GM19395 (cell line): ENCODE measurements at regions not wholly inside any gene's neighbourhood (a gene's known extent, or its start where the extent isn't known, plus 50 kb on each side); places are given as distances from the start of the nearest gene placed in this dataset.
A peak's percentile ranks its signal among the peaks of the same experiment; 100 is the strongest.
"Not testable (repeated sequence)": the region's sequence is repeated elsewhere in the genome, so short reads cannot be mapped to it uniquely, and the experiment has no call there.

Experiments used
- ATAC-seq: cut with Tn5 transposase; IDR thresholded peaks from one replicate; pipeline ENCODE4 v1.9.1; 2021; ENCODE audit warnings: mild to moderate bottlenecking, moderate library complexity; ENCODE audit not compliant: unreplicated experiment

DNA sequence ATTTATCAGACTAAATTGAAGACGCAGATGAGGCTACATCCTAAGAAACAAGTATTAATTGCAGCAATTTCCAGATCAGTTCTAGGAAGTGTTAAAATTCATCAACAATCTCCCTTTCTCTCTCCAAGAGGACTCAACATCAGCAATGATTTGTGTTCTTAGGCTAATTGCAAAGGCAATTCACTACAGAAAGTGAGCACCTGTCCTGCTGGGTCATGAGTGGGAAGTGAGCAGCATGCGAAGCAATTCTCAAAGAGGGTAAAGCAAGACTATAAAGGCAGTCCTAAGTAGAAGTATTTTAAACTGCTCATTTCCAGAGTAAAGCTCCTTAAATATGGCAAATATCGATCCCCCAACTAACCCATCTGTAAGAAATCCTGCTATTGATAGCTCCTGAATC lies 1191.0 kb upstream of the ALCAM start:
- ATAC-seq: no peak

- no peak for ATAC-seq
These were observed 1190.0 kb upstream of the ALCAM start for GRCh38 chr3:104176706-104177105.

DNA sequence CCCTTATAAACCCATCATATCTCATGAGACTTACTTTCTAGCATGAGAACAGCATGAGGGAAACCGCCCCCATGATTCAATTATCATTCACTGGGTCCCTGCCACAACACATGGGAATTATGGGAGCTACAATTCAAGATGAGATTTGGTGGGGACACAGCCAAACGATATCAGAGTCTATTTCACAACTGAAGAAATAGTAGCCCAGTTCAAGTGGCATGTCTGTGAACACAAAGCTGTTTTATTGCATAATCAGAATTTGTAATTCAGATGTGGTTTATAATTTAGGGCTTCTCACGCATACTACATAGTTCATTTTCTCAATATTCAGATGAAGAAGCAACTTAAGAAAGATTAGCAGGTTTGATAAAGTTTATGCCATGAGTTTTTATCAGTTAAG lies 1188.0 kb upstream of the ALCAM start:
- ATAC-seq: no peak

GRCh38 chr3:104180906-104181305 lies 1185.8 kb upstream of the ALCAM start:
- ATAC-seq: no peak

- no peak for ATAC-seq
These were observed 1176.0 kb upstream of the ALCAM start for GRCh38 chr3:104190681-104191080.

DNA sequence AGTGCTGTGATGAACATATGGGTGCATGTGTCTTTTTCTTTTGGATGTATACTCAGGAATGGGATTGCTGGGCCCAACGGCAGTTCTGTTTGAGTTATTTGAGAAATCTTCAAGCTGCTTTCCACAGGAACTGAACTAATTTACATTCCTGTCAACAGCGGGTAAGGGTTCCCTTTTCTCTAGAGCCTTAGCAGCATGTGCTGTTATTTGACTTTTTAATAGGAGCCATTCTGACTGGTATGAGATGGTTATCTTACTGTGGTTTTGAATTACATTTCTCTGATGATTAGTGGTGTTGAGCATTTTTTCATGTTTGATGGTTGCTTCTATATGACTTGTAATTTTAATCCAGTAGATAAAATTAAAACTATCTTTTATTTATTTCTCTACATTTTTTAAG lies 1168.6 kb upstream of the ALCAM start:
- no peak for ATAC-seq

GRCh38 chr3:104206925-104207324 lies 1159.8 kb upstream of the ALCAM start:
- ATAC-seq: no peak

- ATAC-seq: no peak
These were observed 1152.4 kb upstream of the ALCAM start for GRCh38 chr3:104214277-104214676.

DNA sequence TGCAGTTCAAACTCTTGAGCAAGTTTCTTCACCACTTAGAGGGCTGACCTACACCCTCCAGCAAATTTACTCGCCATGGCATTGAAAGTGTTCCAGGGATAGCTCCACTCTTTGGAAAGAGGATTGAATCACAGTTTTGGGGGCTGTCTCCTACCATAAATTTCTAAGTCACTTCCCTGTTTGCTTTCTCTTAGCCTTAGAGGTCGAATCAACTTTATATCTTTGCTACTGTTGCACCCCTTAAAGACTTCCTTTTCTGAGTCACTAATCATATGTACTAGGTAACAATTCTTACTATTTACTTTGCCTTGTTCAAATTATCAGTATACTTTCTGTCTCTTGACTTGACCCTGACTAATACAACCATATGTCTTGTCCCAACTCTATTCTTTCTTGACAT lies 1151.8 kb upstream of the ALCAM start:
- ATAC-seq: no peak

GRCh38 chr3:104219046-104219445 lies 1147.7 kb upstream of the ALCAM start:
- not testable (repeated sequence) for ATAC-seq

- no peak for ATAC-seq
These were observed 1132.1 kb upstream of the ALCAM start for GRCh38 chr3:104234442-104235194.

DNA sequence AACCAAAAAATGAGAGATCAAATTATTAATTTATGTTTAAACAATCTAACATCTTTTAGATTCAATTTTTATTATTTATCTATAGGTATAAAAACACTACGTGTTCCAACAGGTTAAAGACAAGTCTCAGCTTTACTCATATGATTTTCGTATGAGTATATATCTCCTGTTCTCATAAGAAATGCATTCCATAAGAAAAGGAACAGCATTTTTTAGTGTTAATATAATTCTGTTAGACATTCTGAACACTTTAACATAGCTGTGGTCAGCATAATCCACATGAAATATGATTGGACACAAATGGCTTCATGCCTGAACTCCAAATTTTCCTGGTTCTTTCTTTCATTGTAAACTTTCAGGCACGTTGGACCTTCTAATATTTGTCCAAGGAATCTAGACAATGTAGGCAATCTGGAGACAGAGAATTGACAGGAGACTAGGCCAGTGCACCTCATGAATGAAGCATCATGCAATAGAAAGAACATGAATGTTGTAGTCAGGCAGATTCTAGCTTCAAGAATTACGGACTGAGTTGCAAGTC lies 1122.0 kb upstream of the ALCAM start:
- no peak for ATAC-seq

DNA sequence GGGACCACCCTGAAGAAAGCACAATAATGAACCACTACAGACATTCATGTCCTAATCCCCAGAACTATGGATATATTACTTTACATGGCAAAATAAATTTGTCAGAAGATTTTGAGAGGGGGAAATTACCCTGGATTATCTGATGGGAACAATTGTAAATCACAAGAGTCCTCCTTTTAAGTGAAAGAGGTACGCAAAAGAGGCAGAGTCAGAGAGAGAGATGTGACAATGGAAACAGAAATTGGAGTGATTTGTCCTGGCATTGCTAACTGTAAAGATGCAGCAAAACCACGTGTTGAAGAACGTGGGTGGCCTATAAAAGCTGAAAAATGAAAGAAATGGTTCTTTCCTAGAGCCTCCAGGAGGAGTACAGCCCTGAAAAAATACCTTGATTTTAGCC lies 1121.4 kb upstream of the ALCAM start:
- ATAC-seq: no peak

DNA sequence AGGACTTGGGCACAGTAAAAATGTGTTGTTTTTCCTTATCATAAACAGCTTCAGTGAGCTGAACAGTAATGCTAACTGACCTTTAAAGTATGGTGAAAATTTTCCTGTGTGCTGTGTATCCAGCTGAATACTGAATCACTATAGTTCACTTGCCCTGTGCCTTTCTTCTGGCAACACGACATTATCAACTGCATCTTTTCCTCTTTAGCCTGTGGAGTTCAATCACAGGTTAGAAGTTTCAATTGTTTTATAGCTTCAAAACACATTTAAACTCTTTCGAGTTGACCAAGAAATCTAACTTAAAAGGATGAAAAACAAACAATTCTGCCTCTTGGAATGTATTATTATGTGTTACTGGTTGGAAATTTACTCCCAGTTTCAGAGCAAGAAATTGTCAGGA lies 1120.7 kb upstream of the ALCAM start:
- no peak for ATAC-seq

GRCh38 chr3:104257486-104257885 lies 1109.2 kb upstream of the ALCAM start:
- ATAC-seq: no peak

DNA sequence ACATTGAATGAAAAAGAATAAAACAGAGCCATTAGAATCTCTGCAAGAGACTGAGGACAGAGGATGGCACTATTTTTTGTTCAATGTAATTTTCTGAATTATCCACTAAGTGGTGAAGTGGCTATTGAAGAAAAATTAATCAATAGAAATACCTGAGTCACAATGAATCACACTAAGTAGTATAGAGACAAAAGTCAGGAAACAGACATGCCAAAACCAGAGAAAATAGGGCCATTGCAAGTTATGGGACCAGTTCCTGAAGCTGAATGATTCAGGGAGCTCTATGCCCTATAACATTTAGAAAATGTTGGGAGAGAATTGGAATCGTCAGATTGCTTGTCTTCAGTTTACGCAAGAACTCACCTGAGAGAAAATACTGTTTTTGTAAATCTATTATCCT lies 1103.2 kb upstream of the ALCAM start:
- ATAC-seq: no peak

DNA sequence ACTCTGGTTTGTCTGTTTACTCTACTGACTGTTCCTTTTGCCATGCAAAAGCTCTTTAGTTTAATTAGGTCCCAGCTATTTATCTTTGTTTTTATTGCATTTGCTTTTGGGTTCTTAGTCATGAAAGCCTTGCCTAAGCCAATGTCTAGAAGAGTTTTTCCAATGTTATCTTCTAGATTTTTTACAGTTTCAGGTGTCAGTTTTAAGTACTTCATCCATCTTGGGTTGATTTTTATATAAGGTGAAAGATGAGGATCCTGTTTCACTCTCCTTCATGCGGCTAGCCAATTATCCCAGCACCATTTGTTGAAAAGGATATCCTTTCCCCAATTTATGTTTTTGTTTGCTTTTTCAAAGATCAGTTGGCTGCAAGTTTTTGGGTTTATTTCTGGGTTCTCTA lies 1100.5 kb upstream of the ALCAM start:
- not testable (repeated sequence) for ATAC-seq

DNA sequence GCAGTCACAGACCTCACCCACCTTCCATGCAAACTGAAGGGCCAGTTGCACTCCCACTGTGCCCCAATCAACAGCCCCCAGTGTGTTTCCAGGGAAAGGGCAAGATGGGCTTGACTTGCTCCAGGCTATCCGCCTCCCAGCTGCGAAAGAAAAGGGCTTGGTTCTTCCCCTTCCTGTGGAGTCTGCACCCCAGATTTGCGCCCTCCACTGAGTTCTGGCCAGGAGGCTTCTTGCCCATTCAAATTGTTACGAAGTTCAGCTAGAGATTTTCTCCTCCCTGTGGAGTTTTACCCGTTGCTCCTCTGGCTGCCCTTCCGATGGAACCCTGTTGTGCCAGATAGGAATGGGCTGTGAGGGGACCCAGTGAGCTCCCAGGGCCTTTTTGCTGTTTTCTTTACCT lies 1096.9 kb upstream of the ALCAM start:
- ATAC-seq: no peak

GRCh38 chr3:104273046-104273649 lies 1093.6 kb upstream of the ALCAM start:
- peak; percentile 74 for ATAC-seq

DNA sequence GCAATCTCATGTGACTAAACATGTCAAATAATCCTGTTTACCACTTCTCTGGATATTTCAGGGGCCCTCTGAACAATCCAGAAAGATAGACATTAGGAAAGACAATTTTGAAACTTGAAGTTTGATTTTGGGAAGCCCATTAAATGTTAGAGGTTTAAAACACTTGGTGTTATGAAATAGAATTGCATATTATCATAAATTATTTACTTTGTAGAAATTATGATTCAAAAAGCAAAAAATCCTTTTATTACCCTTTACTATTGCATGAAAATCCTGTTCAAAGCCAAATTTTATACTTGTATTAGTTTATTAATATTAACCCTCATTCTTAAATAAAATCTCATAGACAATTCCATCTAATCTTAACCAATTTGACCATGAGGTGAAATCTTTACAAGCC lies 1091.5 kb upstream of the ALCAM start:
- ATAC-seq: no peak

DNA sequence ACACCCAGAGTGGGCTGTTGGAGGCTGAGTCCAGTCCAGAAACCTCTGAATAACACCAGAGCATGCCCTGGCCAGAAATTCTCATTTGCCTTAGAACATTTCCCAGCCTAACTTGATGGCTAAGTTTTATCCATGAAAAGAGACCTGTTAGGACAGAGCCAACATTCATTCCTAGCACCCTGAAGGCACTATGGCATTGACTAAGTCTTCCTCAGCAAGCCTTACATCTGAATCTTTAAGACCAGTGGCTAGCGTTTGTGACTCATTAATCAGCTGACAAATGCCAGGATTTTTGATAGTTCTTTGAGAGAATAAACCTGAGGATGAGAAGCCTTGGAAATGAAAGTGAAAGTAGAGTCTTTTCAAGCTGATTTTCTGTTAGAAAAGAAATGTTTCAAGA lies 1087.1 kb upstream of the ALCAM start:
- ATAC-seq: no peak

DNA sequence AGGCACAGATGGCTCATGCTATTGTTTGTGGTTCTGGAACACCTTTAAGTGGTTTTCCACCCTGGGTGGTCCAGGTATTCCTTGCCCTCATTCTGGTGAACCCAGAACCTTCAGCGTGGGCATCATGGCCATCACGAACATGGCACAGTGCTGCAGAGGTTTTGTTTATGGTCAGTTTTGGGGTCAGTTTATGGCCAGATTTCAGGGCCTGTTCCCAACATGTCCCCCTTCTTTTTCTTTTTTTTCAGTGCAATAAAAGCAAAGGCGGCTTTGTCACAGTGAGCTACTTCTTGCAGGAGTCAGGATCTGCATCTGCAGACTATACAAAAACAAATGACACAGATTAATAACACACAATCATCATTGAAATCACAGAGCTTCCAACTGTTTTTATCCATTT lies 1085.0 kb upstream of the ALCAM start:
- ATAC-seq: no peak

GRCh38 chr3:104286645-104287044 lies 1080.1 kb upstream of the ALCAM start:
- no peak for ATAC-seq
